ENCODE measurements at regions not wholly inside any gene's neighbourhood (a gene's known extent, or its start where the extent isn't known, plus 50 kb on each side); places are given as distances from the start of the nearest gene placed in this dataset.

- no peak for TF ChIP-seq RBM39 (optimal IDR thresholded peaks at IDR 0.05; ENCODE audit: low read depth, low read length)
- TF ChIP-seq ARID2 (IDR thresholded peaks at IDR 0.05): no peak
- no peak for TF ChIP-seq NR0B1 (IDR thresholded peaks at IDR 0.05; ENCODE audit: partially characterized antibody)
- no peak for TF ChIP-seq KDM2B (CRISPR knock-in tag; IDR thresholded peaks at IDR 0.05)
- TF ChIP-seq TAF7 (tag; IDR thresholded peaks at IDR 0.05): no peak
- TF ChIP-seq ZC3H11A (IDR thresholded peaks at IDR 0.05; ENCODE audit: low read depth, low read length): no peak
- no peak for TF ChIP-seq NUFIP1 (IDR thresholded peaks at IDR 0.05; ENCODE audit: partially characterized antibody)
Measured at GRCh38 chr3:25885544-25885943, 95.7 kb downstream of the OXSM start (continued).

GRCh38 chr3:25887907-25888306, 98.0 kb downstream of the OXSM start:
- H3K4me3 ChIP-seq: no peak overlapping the region
- in situ Hi-C loops (cut with MboI): no loop called here
- POLR2A ChIA-PET: no interaction called here
- TF ChIP-seq GATA2 (CRISPR knock-in tag; IDR thresholded peaks at IDR 0.05) (no peak), SMC3 (conservative IDR thresholded peaks at IDR 0.05; ENCODE audit: insufficient read depth, low read depth, low read length) (no peak), ZHX1 (conservative IDR thresholded peaks at IDR 0.05; ENCODE audit: low read length) (no peak), NRF1 (conservative IDR thresholded peaks at IDR 0.05 in 1 of 2, IDR thresholded peaks at IDR 0.05 in 1 of 2) (no peak), HLTF (IDR thresholded peaks at IDR 0.05) (no peak), NUFIP1 (IDR thresholded peaks at IDR 0.05; ENCODE audit: partially characterized antibody) (no peak), ARHGAP35 (IDR thresholded peaks at IDR 0.05; ENCODE audit: partially characterized antibody) (no peak), POLR3G (IDR thresholded peaks at IDR 0.05; ENCODE audit: extremely low read depth, insufficient read length, insufficient replicate concordance) (no peak), ZKSCAN3 (CRISPR knock-in tag; IDR thresholded peaks at IDR 0.05) (no peak), CREB1 (IDR thresholded peaks at IDR 0.05) (no peak), CREB1 (CRISPR knock-in tag; IDR thresholded peaks at IDR 0.05) (no peak), PCBP1 (IDR thresholded peaks at IDR 0.05; ENCODE audit: low read depth, low read length, poor library complexity, severe bottlenecking) (no peak), MED1 (CRISPR knock-in tag; IDR thresholded peaks at IDR 0.05; ENCODE audit: borderline replicate concordance) (no peak)

More at GRCh38 chr3:25887907-25888306, 98.0 kb downstream of the OXSM start:
- Histone ChIP-seq H3K27ac (ENCODE audit: extremely low read depth, low read depth, low read length) (no peak overlapping the region), H3K9ac (ENCODE audit: insufficient read depth in 1 of 2, low read depth in 2 of 2, low read length in 2 of 2) (no peak overlapping the region), H2AFZ (ENCODE audit: low read depth, low read length) (no peak overlapping the region), H3K9me1 (ENCODE audit: control insufficient read depth, insufficient read depth, low read length) (no peaks in the 10 kb centered on the region), H3K9me3 (replicated peaks; ENCODE audit: control insufficient read depth, insufficient read depth, low read depth, low read length) (no peaks in the 10 kb centered on the region), H4K20me1 (replicated peaks; ENCODE audit: control insufficient read depth, insufficient read depth, low read length) (no peaks in the 10 kb centered on the region), H3K79me2 (ENCODE audit: control insufficient read depth, insufficient read depth, low read length) (no peaks in the 10 kb centered on the region), H3K36me3 (ENCODE audit: control insufficient read depth, insufficient read depth, low read length) (no peaks in the 10 kb centered on the region), H3K27me3 (ENCODE audit: control insufficient read depth in 2 of 2, insufficient read depth in 2 of 2, low read length in 2 of 2) (no peaks in the 10 kb centered on the region), H3K4me2 (ENCODE audit: insufficient read depth, low read length) (no peak overlapping the region), H3K4me1 (replicated peaks in 1 of 2; ENCODE audit: control insufficient read depth in 2 of 2, insufficient read depth in 2 of 2, low read length in 2 of 2) (no peaks in the 10 kb centered on the region)
- ATAC-seq (no peak), DNase-seq (ENCODE audit: extremely low read depth in 1 of 4, low spot score in 3 of 4) (no peak), FAIRE-seq (no peak)
- CTCF ChIA-PET (ENCODE audit: low intra/inter-chr PET ratio): no interaction called here
- WGBS (ENCODE audit: insufficient coverage, low coverage, missing lambda C conversion rate): 1% methylated on average over 5 of the region's 5 CpGs
- no TSS peak for BruUV-seq (replicated peaks)
- intact Hi-C loops (cut with micrococcal nuclease): no loop called here

Data from K562 (cell line).